SU-DHL-6 (cell line): ENCODE measurements at regions not wholly inside any gene's neighbourhood (a gene's known extent, or its start where the extent isn't known, plus 50 kb on each side); places are given as distances from the start of the nearest gene placed in this dataset.

Experiments used
- EZH2phosphoT487 ChIP-seq: fragments of 200-600 bp; sonication (generic), shearing (Covaris generic); conservative IDR thresholded peaks from 2 replicates; pipeline ENCODE4 v1.6.1; 2018; ENCODE audit warnings: mild to moderate bottlenecking, antibody characterized with exemption, low read length, moderate library complexity, mixed read lengths
- TF ChIP-seq, protein P1 (sequence below): fragments of 200-600 bp; sonication (generic); IDR thresholded peaks from one replicate; pipeline ENCODE4 v1.5.1; 2017; ENCODE audit warnings: antibody characterized with exemption, mild to moderate bottlenecking, low read length, moderate library complexity; ENCODE audit not compliant: insufficient read depth, poor library complexity, severe bottlenecking

DNA sequence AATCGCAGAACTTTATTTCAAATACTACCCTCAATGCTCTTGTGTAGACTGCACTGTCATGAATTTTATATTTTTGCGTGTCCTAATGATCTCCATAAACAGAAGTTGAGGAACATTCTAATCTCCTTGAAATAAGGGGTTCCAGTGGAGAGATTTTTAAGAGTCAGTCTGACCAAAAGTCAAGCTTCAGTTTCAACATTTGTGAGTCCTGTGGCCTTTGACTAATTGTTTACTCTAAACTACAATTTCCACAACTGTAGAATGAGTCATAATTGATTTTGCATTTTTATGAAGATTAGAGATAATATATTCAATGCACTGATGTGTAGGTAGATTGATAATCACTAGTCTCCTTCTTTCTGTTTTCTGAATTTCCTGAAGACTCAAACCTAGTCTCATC is 720.3 kb upstream of the ID2 start:
- TF ChIP-seq, protein P1, sequence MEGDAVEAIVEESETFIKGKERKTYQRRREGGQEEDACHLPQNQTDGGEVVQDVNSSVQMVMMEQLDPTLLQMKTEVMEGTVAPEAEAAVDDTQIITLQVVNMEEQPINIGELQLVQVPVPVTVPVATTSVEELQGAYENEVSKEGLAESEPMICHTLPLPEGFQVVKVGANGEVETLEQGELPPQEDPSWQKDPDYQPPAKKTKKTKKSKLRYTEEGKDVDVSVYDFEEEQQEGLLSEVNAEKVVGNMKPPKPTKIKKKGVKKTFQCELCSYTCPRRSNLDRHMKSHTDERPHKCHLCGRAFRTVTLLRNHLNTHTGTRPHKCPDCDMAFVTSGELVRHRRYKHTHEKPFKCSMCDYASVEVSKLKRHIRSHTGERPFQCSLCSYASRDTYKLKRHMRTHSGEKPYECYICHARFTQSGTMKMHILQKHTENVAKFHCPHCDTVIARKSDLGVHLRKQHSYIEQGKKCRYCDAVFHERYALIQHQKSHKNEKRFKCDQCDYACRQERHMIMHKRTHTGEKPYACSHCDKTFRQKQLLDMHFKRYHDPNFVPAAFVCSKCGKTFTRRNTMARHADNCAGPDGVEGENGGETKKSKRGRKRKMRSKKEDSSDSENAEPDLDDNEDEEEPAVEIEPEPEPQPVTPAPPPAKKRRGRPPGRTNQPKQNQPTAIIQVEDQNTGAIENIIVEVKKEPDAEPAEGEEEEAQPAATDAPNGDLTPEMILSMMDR: no peak
- TF ChIP-seq EZH2phosphoT487: no peak
